HCT116 (cell line): ENCODE measurements at regions not wholly inside any gene's neighbourhood (a gene's known extent, or its start where the extent isn't known, plus 50 kb on each side); places are given as distances from the start of the nearest gene placed in this dataset.

Experiments used
- ATAC-seq: fragments of 200-7000 bp; cut with Tn5 transposase; 2 replicates; pipeline ENCODE4 v1.9.1; 2020; ENCODE audit warnings: mild to moderate bottlenecking, moderate library complexity
- BruUV-seq: library from RNA; stranded (reverse); fragments of 400-500 nt; replicated peaks from 2 replicates; lab custom pipeline; 2021; lab: Mats Ljungman, UMichigan
- CTCF ChIA-PET: fragments of 300-600 bp; sonication (Branson Sonifier 250); formaldehyde crosslinking; loops from one replicate; lab custom pipeline; 2021; ENCODE audit warnings: antibody characterized with exemption; lab: Charles Lee
- POLR2A ChIA-PET: fragments of 300-600, 350-600 bp; sonication (Branson Sonifier 250); formaldehyde crosslinking; loops from one replicate; lab custom pipeline; 2021; ENCODE audit warnings: antibody characterized with exemption; lab: Charles Lee
- RAD21 ChIA-PET, 2 experiments: fragments of 300-600 bp; sonication (Branson Sonifier 250); formaldehyde crosslinking; loops; one replicate each; lab custom pipeline; 2023; ENCODE audit warnings: low total read pairs in 2 of 2; ENCODE audit not compliant: uncharacterized antibody in 2 of 2, unreplicated experiment in 2 of 2, low non-redundant PET in 1 of 2; lab: Charles Lee
- DNase-seq: peaks from one replicate; pipeline ENCODE4 v3.0.0-alpha.2; 2010; ENCODE audit warnings: low read depth, low spot score
- H2AFZ ChIP-seq: fragments of 200-600 bp; shearing (Covaris generic), sonication (generic); 2 replicates; pipeline ENCODE4 v1.6.1; 2017; ENCODE audit warnings: low read depth, mixed run types, mixed read lengths, antibody characterized with exemption, low read length; ENCODE audit not compliant: poor library complexity, severe bottlenecking
- H3K27ac ChIP-seq: 2 replicates; pipeline ENCODE4 v1.5.1; 2012; ENCODE audit warnings: low read depth, low read length
- H3K27me3 ChIP-seq: fragments of 200-600 bp; sonication (generic); 2 replicates; pipeline ENCODE4 v1.6.1; 2016; ENCODE audit warnings: mixed run types, low read length, mixed read lengths; ENCODE audit not compliant: insufficient read depth
- H3K36me3 ChIP-seq, 2 experiments: fragments of 200-500 bp in 1 of 2; fragments of 200-600 bp in 1 of 2; sonication (Bioruptor generic) in 1 of 2; sonication (generic) in 1 of 2; 2 replicates each; pipeline versions ENCODE4 v1.5.1 to v1.6.1; 2014 to 2016; ENCODE audit warnings: low read length in 2 of 2, inconsistent platforms in 1 of 2, mixed read lengths in 1 of 2, mixed run types in 1 of 2; ENCODE audit not compliant: insufficient read depth in 2 of 2, control insufficient read depth in 1 of 2
- H3K4me1 ChIP-seq, 2 experiments: fragments of 200-600 bp in 1 of 2; sonication (generic) in 1 of 2; 2 replicates each; pipeline versions ENCODE4 v1.5.1 to v1.6.1; 2012 to 2017; ENCODE audit warnings: low read length in 2 of 2, inconsistent platforms in 1 of 2, mild to moderate bottlenecking in 1 of 2, mixed read lengths in 1 of 2, mixed run types in 1 of 2, moderate library complexity in 1 of 2; ENCODE audit not compliant: insufficient read depth in 2 of 2, control insufficient read depth in 1 of 2
- H3K4me2 ChIP-seq: fragments of 200-600 bp; sonication (generic); 2 replicates; pipeline ENCODE4 v1.6.1; 2017; ENCODE audit warnings: mixed run types, low read length, mixed read lengths
- H3K4me3 ChIP-seq, 2 experiments: fragments of 200-600 bp in 1 of 2; sonication (generic) in 1 of 2; replicated peaks in 1 of 2; 2 replicates each; pipeline ENCODE4 v1.5.1; 2011 to 2016; ENCODE audit warnings: low read length in 2 of 2, control low read depth in 1 of 2, low read depth in 1 of 2, mild to moderate bottlenecking in 1 of 2, mixed read lengths in 1 of 2, mixed run types in 1 of 2
- H3K79me2 ChIP-seq: fragments of 200-600 bp; sonication (generic); 2 replicates; pipeline ENCODE4 v1.6.1; 2017; ENCODE audit warnings: mild to moderate bottlenecking, mixed run types, low read length, moderate library complexity, mixed read lengths; ENCODE audit not compliant: insufficient read depth
- H3K9ac ChIP-seq: fragments of 200-600 bp; sonication (generic); 2 replicates; pipeline ENCODE4 v1.6.1; 2016; ENCODE audit warnings: low read length, mixed read lengths
- H3K9me2 ChIP-seq: fragments of 200-600 bp; sonication (generic), shearing (Covaris generic); 2 replicates; pipeline ENCODE4 v1.6.1; 2017; ENCODE audit warnings: mixed run types, mild to moderate bottlenecking, moderate library complexity; ENCODE audit not compliant: insufficient read depth
- H3K9me3 ChIP-seq, 2 experiments: fragments of 200-500 bp in 1 of 2; fragments of 200-600 bp in 1 of 2; sonication (Bioruptor generic) in 1 of 2; sonication (generic) in 1 of 2; 2 replicates each; pipeline ENCODE4 v1.6.1; 2014 to 2017; ENCODE audit warnings: low read length in 2 of 2, mixed read lengths in 2 of 2, inconsistent platforms in 1 of 2, low read depth in 1 of 2, mild to moderate bottlenecking in 1 of 2, mixed run types in 1 of 2, moderate library complexity in 1 of 2; ENCODE audit not compliant: control insufficient read depth in 1 of 2, insufficient read depth in 1 of 2
- H4K20me1 ChIP-seq: fragments of 200-600 bp; sonication (generic), shearing (Covaris generic); 2 replicates; pipeline ENCODE4 v1.6.1; 2017; ENCODE audit warnings: mixed run types, mild to moderate bottlenecking, moderate library complexity; ENCODE audit not compliant: insufficient read depth
- ATF3 ChIP-seq: IDR thresholded peaks from 2 replicates; pipeline ENCODE4 v1.6.1; 2012
- CBX3 ChIP-seq: IDR thresholded peaks from 2 replicates; pipeline ENCODE4 v1.6.1; 2012; ENCODE audit warnings: low read depth
- CTCF ChIP-seq, 3 experiments: fragments of 200-600 bp in 1 of 3; sonication (generic) in 1 of 3; IDR thresholded peaks in 2 of 3; conservative IDR thresholded peaks in 1 of 3; 2 replicates each; pipeline ENCODE4 v1.5.1; 2012 to 2017; ENCODE audit warnings: low read depth in 2 of 3, low read length in 2 of 3, antibody characterized with exemption in 1 of 3, borderline replicate concordance in 1 of 3, control low read depth in 1 of 3, mild to moderate bottlenecking in 1 of 3, mixed read lengths in 1 of 3, mixed run types in 1 of 3, moderate library complexity in 1 of 3; ENCODE audit not compliant: insufficient read depth in 1 of 3
- EZH2 ChIP-seq: fragments of 200-600 bp; sonication (generic); IDR thresholded peaks from 2 replicates; pipeline ENCODE4 v1.6.1; 2017; ENCODE audit warnings: antibody characterized with exemption, mixed run types
- EZH2phosphoT487 ChIP-seq: fragments of 200-600 bp; IDR thresholded peaks from 2 replicates; pipeline ENCODE4 v1.6.1; 2018; ENCODE audit warnings: antibody characterized with exemption, borderline replicate concordance
- JUND ChIP-seq: IDR thresholded peaks from 2 replicates; pipeline ENCODE4 v1.6.1; 2012
- MAX ChIP-seq: IDR thresholded peaks from 2 replicates; pipeline ENCODE4 v1.6.1; 2012
- POLR2A ChIP-seq: IDR thresholded peaks from 2 replicates; pipeline ENCODE4 v1.7.0; 2011; ENCODE audit warnings: borderline replicate concordance; ENCODE audit not compliant: insufficient read depth, insufficient read length; ENCODE audit errors: extremely low read depth
- POLR2AphosphoS5 ChIP-seq: IDR thresholded peaks from 2 replicates; pipeline ENCODE4 v1.6.1; 2011; ENCODE audit warnings: mild to moderate bottlenecking, low read depth, low read length, moderate library complexity
- RAD21 ChIP-seq: IDR thresholded peaks from 2 replicates; pipeline ENCODE4 v1.6.1; 2012; ENCODE audit warnings: low read depth, mild to moderate bottlenecking
- YY1 ChIP-seq: IDR thresholded peaks from 2 replicates; pipeline ENCODE4 v1.6.1; 2011; ENCODE audit warnings: low read length, low read depth, moderate library complexity, mild to moderate bottlenecking; ENCODE audit not compliant: insufficient replicate concordance; ENCODE audit errors: extremely low read depth
- ZFX ChIP-seq: fragments of 450-650 bp; IDR thresholded peaks from 2 replicates; pipeline ENCODE4 v1.6.1; 2017
- ZNF274 ChIP-seq: fragments of 200-500 bp; sonication (Bioruptor generic); IDR thresholded peaks from 2 replicates; pipeline ENCODE4 v1.6.1; 2014; ENCODE audit warnings: mild to moderate bottlenecking, low read depth, low read length, inconsistent platforms
- intact Hi-C: fragments of 100-400 bp; cut with micrococcal nuclease; formaldehyde crosslinking; loops from 2 replicates; pipeline ENCODE4 v1.10.0; 2022

- H4K20me1 ChIP-seq: no peaks in the 10 kb centered on the region
- no peak overlapping the region for H3K9ac ChIP-seq
- intact Hi-C loops: no loop called here
- H3K36me3 ChIP-seq: no peaks in the 10 kb centered on the region
- no TSS peak for BruUV-seq
- DNase-seq (no peak), ATAC-seq (no peak)
- no peaks in the 10 kb centered on the region for H3K9me3 ChIP-seq
- H3K4me1 ChIP-seq: no peaks in the 10 kb centered on the region
- H3K4me2 ChIP-seq: no peak overlapping the region
- H3K4me3 ChIP-seq: no peak overlapping the region
- no peak overlapping the region for H2AFZ ChIP-seq
- ChIA-PET POLR2A (no interaction called here), CTCF (no interaction called here), RAD21 (no interaction called here)
- H3K9me2 ChIP-seq: no peaks in the 10 kb centered on the region
- TF ChIP-seq EZH2phosphoT487: no peak
- TF ChIP-seq MAX: no peak
- TF ChIP-seq ATF3: no peak
- TF ChIP-seq YY1: no peak
- no peak for TF ChIP-seq RAD21
- TF ChIP-seq ZFX: no peak
- TF ChIP-seq JUND: no peak
- TF ChIP-seq POLR2AphosphoS5: no peak
- TF ChIP-seq CTCF (IDR thresholded peaks at IDR 0.05 in 2 of 3, conservative IDR thresholded peaks at IDR 0.05 in 1 of 3; ENCODE audit: borderline replicate concordance in 1 of 3, insufficient read depth in 1 of 3, low read depth in 2 of 3, low read length in 2 of 3): no peak
- no peak for TF ChIP-seq CBX3
- TF ChIP-seq POLR2A: no peak
- TF ChIP-seq ZNF274: no peak
- TF ChIP-seq EZH2: no peak
- H3K79me2 ChIP-seq: no peaks in the 10 kb centered on the region
- H3K27ac ChIP-seq: no peak overlapping the region
- H3K27me3 ChIP-seq: no peaks in the 10 kb centered on the region
Measured at GRCh38 chr5:86525622-86526021, 92.1 kb upstream of the COX7C start.
